GM12878 (cell line): ENCODE measurements at regions not wholly inside any gene's neighbourhood (a gene's known extent, or its start where the extent isn't known, plus 50 kb on each side); places are given as distances from the start of the nearest gene placed in this dataset.

ENCODE experiments used
- ATAC-seq: fragments of 200-7000 bp; cut with Tn5 transposase; 3 replicates; pipeline ENCODE4 v1.9.1; 2020; ENCODE audit warnings: mild to moderate bottlenecking, moderate library complexity
- BruUV-seq: library from RNA; stranded (reverse); fragments of 400-500 nt; replicated peaks from 2 replicates; lab custom pipeline; 2021; lab: Mats Ljungman, UMichigan
- CTCF ChIA-PET: fragments of 300-600 bp; sonication (Branson Sonifier 250); formaldehyde crosslinking; extraction: SDS; loops from one replicate; lab custom pipeline; 2021; ENCODE audit warnings: inconsistent platforms; lab: Yijun Ruan, JAX
- POLR2A ChIA-PET: fragments of 350-600 bp; formaldehyde crosslinking; extraction: SDS; loops from one replicate; lab custom pipeline; 2021; ENCODE audit warnings: inconsistent platforms; lab: Charles Lee
- RAD21 ChIA-PET: fragments of 300-600 bp; sonication (Branson Sonifier 250); formaldehyde crosslinking; loops from one replicate; lab custom pipeline; 2023; ENCODE audit warnings: antibody characterized with exemption; ENCODE audit not compliant: unreplicated experiment; lab: Charles Lee
- SMC1A ChIA-PET: fragments of 300-600 bp; sonication (Branson Sonifier 250); formaldehyde crosslinking; loops from one replicate; lab custom pipeline; 2023; ENCODE audit not compliant: unreplicated experiment, uncharacterized antibody; lab: Charles Lee
- DNase-seq: peaks from one replicate; pipeline ENCODE4 v3.0.0-alpha.2; 2011; ENCODE audit warnings: low read depth, low spot score
- FAIRE-seq: peaks from 3 replicates; lab custom pipeline; 2011; peaks lifted over from hg19 to GRCh38; lab: Jason Lieb, UNC
- H2AFZ ChIP-seq: 2 replicates; pipeline ENCODE4 v1.6.0; 2011; ENCODE audit warnings: low read depth, low read length, control low read depth; ENCODE audit not compliant: control insufficient read depth
- H3K27ac ChIP-seq: 2 replicates; pipeline ENCODE4 v1.5.1; 2011; ENCODE audit warnings: control low read depth; ENCODE audit not compliant: control insufficient read depth, insufficient read depth
- H3K27me3 ChIP-seq, 2 experiments: replicated peaks in 1 of 2; 2 replicates each; pipeline versions ENCODE4 v1.6.0 to v1.6.1; 2011; ENCODE audit warnings: low read length in 1 of 2; ENCODE audit not compliant: control insufficient read depth in 2 of 2, insufficient read depth in 2 of 2
- H3K36me3 ChIP-seq, 2 experiments: 2 replicates each; pipeline ENCODE4 v1.5.1; 2011; ENCODE audit warnings: low read length in 1 of 2; ENCODE audit not compliant: control insufficient read depth in 2 of 2, insufficient read depth in 2 of 2
- H3K4me1 ChIP-seq: 2 replicates; pipeline ENCODE4 v1.6.1; 2011; ENCODE audit warnings: mild to moderate bottlenecking, low read length, moderate library complexity, mixed read lengths; ENCODE audit not compliant: control insufficient read depth, insufficient read depth
- H3K4me2 ChIP-seq: 2 replicates; pipeline ENCODE4 v1.6.0; 2011; ENCODE audit warnings: control low read depth; ENCODE audit not compliant: control insufficient read depth, insufficient read depth
- H3K4me3 ChIP-seq: fragments of 200-600 bp; sonication (generic); 2 replicates; pipeline ENCODE4 v1.5.1; 2016
- H3K79me2 ChIP-seq: 2 replicates; pipeline ENCODE4 v1.6.0; 2011; ENCODE audit warnings: low read length; ENCODE audit not compliant: control insufficient read depth, insufficient read depth
- H3K9ac ChIP-seq: 2 replicates; pipeline ENCODE4 v1.8.0; 2011; ENCODE audit warnings: low read length, control low read depth, mixed read lengths; ENCODE audit not compliant: control insufficient read depth, insufficient read depth
- H3K9me3 ChIP-seq: replicated peaks from 3 replicates; pipeline ENCODE4 v1.5.1; 2011; ENCODE audit warnings: mild to moderate bottlenecking, low read length; ENCODE audit not compliant: control insufficient read depth, insufficient read depth
- H4K20me1 ChIP-seq: 2 replicates; pipeline ENCODE4 v1.6.0; 2011; ENCODE audit not compliant: control insufficient read depth, insufficient read depth
- BACH1 ChIP-seq: fragments of 450-650 bp; IDR thresholded peaks from 2 replicates; pipeline ENCODE4 v1.6.1; 2017; ENCODE audit warnings: mild to moderate bottlenecking, borderline replicate concordance
- CTCF ChIP-seq, 3 experiments: IDR thresholded peaks in 2 of 3; conservative IDR thresholded peaks in 1 of 3; 2 replicates each; pipeline ENCODE4 v1.5.1; 2011; ENCODE audit warnings: low read depth in 3 of 3, low read length in 3 of 3, mild to moderate bottlenecking in 3 of 3, control low read depth in 2 of 3, moderate library complexity in 2 of 3, inconsistent platforms in 1 of 3, mixed read lengths in 1 of 3; ENCODE audit not compliant: control insufficient read depth in 2 of 3, insufficient read depth in 1 of 3; ENCODE audit errors: extremely low read depth in 1 of 3
- DPF2 ChIP-seq: fragments of 450-650 bp; IDR thresholded peaks from 2 replicates; pipeline ENCODE4 v1.6.1; 2017; ENCODE audit warnings: mild to moderate bottlenecking
- EED ChIP-seq: sonication (generic); IDR thresholded peaks from 2 replicates; pipeline ENCODE4 v1.6.1; 2016; ENCODE audit warnings: antibody characterized with exemption, low read depth
- FOXM1 ChIP-seq: IDR thresholded peaks from 2 replicates; pipeline ENCODE4 v1.6.1; 2012; ENCODE audit warnings: low read depth, mild to moderate bottlenecking, inconsistent platforms, low read length, moderate library complexity
- HDGF ChIP-seq: fragments of 450-650 bp; IDR thresholded peaks from 2 replicates; pipeline ENCODE4 v1.6.1; 2016; ENCODE audit warnings: antibody characterized with exemption
- MXI1 ChIP-seq: fragments of 150-350 bp; IDR thresholded peaks from 2 replicates; pipeline ENCODE4 v1.6.1; 2011; ENCODE audit warnings: low read depth, mild to moderate bottlenecking, inconsistent platforms, low read length, improper control_type of control experiment
- NRF1 ChIP-seq: conservative IDR thresholded peaks from 2 replicates; pipeline ENCODE4 v1.6.1; 2011; ENCODE audit warnings: mild to moderate bottlenecking, low read depth, low read length, improper control_type of control experiment
- PML ChIP-seq: IDR thresholded peaks from 2 replicates; pipeline ENCODE4 v1.6.1; 2012; ENCODE audit warnings: low read length, inconsistent platforms
- RUNX3 ChIP-seq: IDR thresholded peaks from 2 replicates; pipeline ENCODE4 v1.6.1; 2012; ENCODE audit warnings: low read length, inconsistent platforms
- SKIL ChIP-seq: fragments of 450-650 bp; IDR thresholded peaks from 2 replicates; pipeline ENCODE4 v1.6.1; 2017; ENCODE audit warnings: mild to moderate bottlenecking, low read depth, inconsistent platforms; ENCODE audit not compliant: poor library complexity, severe bottlenecking
- SUZ12 ChIP-seq: fragments of 200-600 bp; sonication (generic); IDR thresholded peaks from one replicate; pipeline ENCODE4 v1.6.1; 2018; ENCODE audit warnings: antibody characterized with exemption, mild to moderate bottlenecking; ENCODE audit not compliant: unreplicated experiment
- USF1 ChIP-seq: IDR thresholded peaks from 2 replicates; pipeline ENCODE4 v1.6.1; 2011; ENCODE audit warnings: borderline replicate concordance, low read depth, mild to moderate bottlenecking, moderate library complexity, mixed read lengths, low read length; ENCODE audit not compliant: insufficient read depth; ENCODE audit errors: extremely low read length
- WGBS: methylation state at CpG from one replicate; pipeline ENCODE4 v1.1.6; 2016; ENCODE audit warnings: low lambda C conversion rate; ENCODE audit not compliant: insufficient replicate concordance, insufficient coverage; ENCODE audit errors: missing lambda C conversion rate; 5-methylcytosine and 5-hydroxymethylcytosine counted together
- in situ Hi-C: fragments of 300-500 bp; cut with MboI; formaldehyde crosslinking; loops from 9 replicates; pipeline ENCODE4 v1.14.3; 2018; ENCODE audit warnings: mixed read lengths
- intact Hi-C: fragments of 100-400 bp; cut with micrococcal nuclease; formaldehyde crosslinking; loops from one replicate; pipeline ENCODE4 v1.14.2; 2022; ENCODE audit not compliant: unreplicated experiment

GRCh38 chr6:78427386-78427785, 440.0 kb upstream of the IRAK1BP1 start:
- Histone ChIP-seq H3K36me3 (no peaks in the 10 kb centered on the region), H3K27me3 (no peaks in the 10 kb centered on the region), H3K4me2 (no peak overlapping the region), H3K9ac (no peak overlapping the region), H4K20me1 (no peaks in the 10 kb centered on the region), H3K27ac (no peak overlapping the region), H3K4me3 (no peak overlapping the region), H3K4me1 (no peaks in the 10 kb centered on the region), H3K79me2 (no peaks in the 10 kb centered on the region), H3K9me3 (no peaks in the 10 kb centered on the region), H2AFZ (no peak overlapping the region)
- POLR2A ChIA-PET: no interaction called here
- CTCF ChIA-PET: interaction anchor here (0.5 kb wide), 1 partner anchor 8 kb away, joined by 3 read pairs; no protein-coding TSS in a partner anchor
- FAIRE-seq (no peak), DNase-seq (no peak), ATAC-seq (no peak)
- RAD21 ChIA-PET: no interaction called here
- TF ChIP-seq CTCF (IDR thresholded peaks at IDR 0.05 in 2 of 3, conservative IDR thresholded peaks at IDR 0.05 in 1 of 3; ENCODE audit: control insufficient read depth in 2 of 3, extremely low read depth in 1 of 3, insufficient read depth in 1 of 3, low read depth in 3 of 3, low read length in 3 of 3) (no peak), DPF2 (no peak), HDGF (no peak), BACH1 (no peak)
- SMC1A ChIA-PET: interaction anchor here (1.3 kb wide), 1 partner anchor 24 kb away, joined by 3 read pairs; no protein-coding TSS in a partner anchor
- 0% methylated on average over 1 of the region's 1 CpG for WGBS
- BruUV-seq: no TSS peak
- intact Hi-C loops: no loop called here
- in situ Hi-C loops: no loop called here

- Histone ChIP-seq H3K27me3 (no peaks in the 10 kb centered on the region), H3K36me3 (no peaks in the 10 kb centered on the region), H3K4me1 (no peaks in the 10 kb centered on the region), H3K9ac (no peak overlapping the region), H3K9me3 (no peaks in the 10 kb centered on the region), H2AFZ (no peak overlapping the region), H4K20me1 (no peaks in the 10 kb centered on the region), H3K4me3 (no peak overlapping the region), H3K4me2 (no peak overlapping the region), H3K79me2 (no peaks in the 10 kb centered on the region), H3K27ac (no peak overlapping the region)
- WGBS: 0% methylated on average over 1 of the region's 1 CpG
- intact Hi-C loops (no loop called here), in situ Hi-C loops (no loop called here)
- no peak for ATAC-seq
- POLR2A ChIA-PET: interaction anchor here (0.6 kb wide), 1 partner anchor 668 kb away, joined by 4 read pairs; no protein-coding TSS in a partner anchor
- BruUV-seq: no TSS peak
- CTCF ChIA-PET: no interaction called here
- no peak for FAIRE-seq
- RAD21 ChIA-PET: no interaction called here
- SMC1A ChIA-PET: no interaction called here
- no peak for DNase-seq
- TF ChIP-seq RUNX3 (no peak), EED (no peak), MXI1 (no peak), SUZ12 (no peak), FOXM1 (no peak), NRF1 (no peak), SKIL (no peak), USF1 (no peak), PML (no peak)
Measured at GRCh38 chr6:78430521-78430920, 436.8 kb upstream of the IRAK1BP1 start.
